B cell (primary cell): ENCODE measurements at regions not wholly inside any gene's neighbourhood (a gene's known extent, or its start where the extent isn't known, plus 50 kb on each side); places are given as distances from the start of the nearest gene placed in this dataset.
"Not testable (repeated sequence)": the region's sequence is repeated elsewhere in the genome, so short reads cannot be mapped to it uniquely, and the experiment has no call there.

Experiments used
- CTCF ChIP-seq: fragments of 200-600 bp; IDR thresholded peaks from one replicate; pipeline ENCODE4 v1.8.0; 2022; ENCODE audit warnings: antibody characterized with exemption, mild to moderate bottlenecking
- EZH2 ChIP-seq: IDR thresholded peaks from 2 replicates; pipeline ENCODE4 v1.6.1; 2012; ENCODE audit warnings: borderline replicate concordance, low read depth, mild to moderate bottlenecking, moderate library complexity, low read length; ENCODE audit not compliant: insufficient read depth, poor library complexity, severe bottlenecking

- TF ChIP-seq CTCF, EZH2: not testable (repeated sequence)
Observed at GRCh38 chr9:41279437-41279836, 90.3 kb upstream of the ZNG1F start.
